OCI-LY3 (cell line): ENCODE measurements at regions not wholly inside any gene's neighbourhood (a gene's known extent, or its start where the extent isn't known, plus 50 kb on each side); places are given as distances from the start of the nearest gene placed in this dataset.

Source experiments
- EZH2phosphoT487 ChIP-seq: fragments of 200-600 bp; shearing (Covaris generic); IDR thresholded peaks from 2 replicates; pipeline ENCODE4 v1.6.1; 2018; ENCODE audit warnings: antibody characterized with exemption, mixed run types, low read depth
- TF ChIP-seq, protein P1 (sequence below): fragments of 200-600, 300-600 bp; sonication (generic); IDR thresholded peaks from 2 replicates; pipeline ENCODE4 v1.5.1; 2014; ENCODE audit warnings: antibody characterized with exemption, low read length, low read depth

DNA sequence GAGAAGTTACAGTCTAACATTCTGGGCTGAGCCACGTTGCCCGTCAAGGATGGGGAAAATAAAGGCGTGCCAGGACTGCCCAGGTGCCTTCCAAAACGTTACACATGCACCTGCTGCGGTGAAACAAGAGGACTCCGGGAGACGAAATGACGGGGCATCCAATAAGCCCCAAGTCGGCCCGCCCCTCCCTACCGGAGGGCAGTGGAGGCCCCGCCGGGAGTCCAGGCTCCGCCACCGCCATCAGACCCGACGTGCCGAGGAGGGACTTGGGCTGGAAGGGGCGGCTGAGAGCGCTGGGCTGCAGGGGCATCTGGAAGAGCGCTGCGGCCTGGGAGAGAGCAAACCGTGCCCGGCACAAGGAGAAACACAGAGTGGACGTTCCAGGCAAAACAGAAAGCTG is 112.5 kb upstream of the GPC1 start:
- TF ChIP-seq, protein P1, sequence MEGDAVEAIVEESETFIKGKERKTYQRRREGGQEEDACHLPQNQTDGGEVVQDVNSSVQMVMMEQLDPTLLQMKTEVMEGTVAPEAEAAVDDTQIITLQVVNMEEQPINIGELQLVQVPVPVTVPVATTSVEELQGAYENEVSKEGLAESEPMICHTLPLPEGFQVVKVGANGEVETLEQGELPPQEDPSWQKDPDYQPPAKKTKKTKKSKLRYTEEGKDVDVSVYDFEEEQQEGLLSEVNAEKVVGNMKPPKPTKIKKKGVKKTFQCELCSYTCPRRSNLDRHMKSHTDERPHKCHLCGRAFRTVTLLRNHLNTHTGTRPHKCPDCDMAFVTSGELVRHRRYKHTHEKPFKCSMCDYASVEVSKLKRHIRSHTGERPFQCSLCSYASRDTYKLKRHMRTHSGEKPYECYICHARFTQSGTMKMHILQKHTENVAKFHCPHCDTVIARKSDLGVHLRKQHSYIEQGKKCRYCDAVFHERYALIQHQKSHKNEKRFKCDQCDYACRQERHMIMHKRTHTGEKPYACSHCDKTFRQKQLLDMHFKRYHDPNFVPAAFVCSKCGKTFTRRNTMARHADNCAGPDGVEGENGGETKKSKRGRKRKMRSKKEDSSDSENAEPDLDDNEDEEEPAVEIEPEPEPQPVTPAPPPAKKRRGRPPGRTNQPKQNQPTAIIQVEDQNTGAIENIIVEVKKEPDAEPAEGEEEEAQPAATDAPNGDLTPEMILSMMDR: no peak
- TF ChIP-seq EZH2phosphoT487: no peak
